GM18909 (cell line): ENCODE measurements at regions not wholly inside any gene's neighbourhood (a gene's known extent, or its start where the extent isn't known, plus 50 kb on each side); places are given as distances from the start of the nearest gene placed in this dataset.

ENCODE experiments used
- ATAC-seq: cut with Tn5 transposase; IDR thresholded peaks from one replicate; pipeline ENCODE4 v1.9.1; 2021; ENCODE audit warnings: mild to moderate bottlenecking; ENCODE audit not compliant: unreplicated experiment, poor library complexity

GRCh38 chr13:47474326-47474725 is 526.7 kb downstream of the SUCLA2 start:
- ATAC-seq, result no peak

- no peak for ATAC-seq
Observed at GRCh38 chr13:47472516-47472915, 528.6 kb downstream of the SUCLA2 start.

GRCh38 chr13:47463726-47464125 is 537.3 kb downstream of the SUCLA2 start:
- no peak for ATAC-seq

- no peak for ATAC-seq
Observed at GRCh38 chr13:47463002-47463401, 538.1 kb downstream of the SUCLA2 start.

GRCh38 chr13:47461816-47462215 is 539.3 kb downstream of the SUCLA2 start:
- ATAC-seq, result no peak

GRCh38 chr13:47459512-47459911 is 541.6 kb downstream of the SUCLA2 start:
- no peak for ATAC-seq

GRCh38 chr13:47457626-47458025 is 543.4 kb downstream of the SUCLA2 start:
- no peak for ATAC-seq

- ATAC-seq, result no peak
Observed at GRCh38 chr13:47455626-47456025, 545.4 kb downstream of the SUCLA2 start.

GRCh38 chr13:47454986-47455385 is 546.1 kb downstream of the SUCLA2 start:
- ATAC-seq, result no peak

GRCh38 chr13:47437406-47437805 is 540.6 kb upstream of the HTR2A start:
- ATAC-seq, result no peak

GRCh38 chr13:47433461-47434005 is 536.7 kb upstream of the HTR2A start:
- ATAC-seq, result no peak

GRCh38 chr13:47426126-47426849 is 529.4 kb upstream of the HTR2A start:
- ATAC-seq, result no peak

- ATAC-seq, result no peak
Observed at GRCh38 chr13:47421525-47421924, 524.7 kb upstream of the HTR2A start.

- no peak for ATAC-seq
Observed at GRCh38 chr13:47420568-47420967, 523.7 kb upstream of the HTR2A start.

- ATAC-seq, result no peak
Observed at GRCh38 chr13:47420020-47420419, 523.2 kb upstream of the HTR2A start.

- no peak for ATAC-seq
Observed at GRCh38 chr13:47418206-47418920, 521.5 kb upstream of the HTR2A start.

- no peak for ATAC-seq
Observed at GRCh38 chr13:47417485-47417884, 520.6 kb upstream of the HTR2A start.

GRCh38 chr13:47415048-47415447 is 518.2 kb upstream of the HTR2A start:
- no peak for ATAC-seq

GRCh38 chr13:47413526-47413925 is 516.7 kb upstream of the HTR2A start:
- ATAC-seq, result no peak

- ATAC-seq, result no peak
Observed at GRCh38 chr13:47413112-47413511, 516.3 kb upstream of the HTR2A start.

GRCh38 chr13:47409778-47410177 is 512.9 kb upstream of the HTR2A start:
- ATAC-seq, result no peak
